ENCODE measurements at regions not wholly inside any gene's neighbourhood (a gene's known extent, or its start where the extent isn't known, plus 50 kb on each side); places are given as distances from the start of the nearest gene placed in this dataset.
"Not testable (repeated sequence)": the region's sequence is repeated elsewhere in the genome, so short reads cannot be mapped to it uniquely, and the experiment has no call there.

- not testable (repeated sequence) for TF ChIP-seq CTCF (IDR thresholded peaks at IDR 0.05; ENCODE audit: insufficient read depth, low read depth, low read length); EZH2 (IDR thresholded peaks at IDR 0.05; ENCODE audit: insufficient read depth, low read length)
These were observed 613.0 kb downstream of the RFPL4B start for GRCh38 chr6:112960130-112960529.
